Caki2 (cell line): ENCODE measurements at regions not wholly inside any gene's neighbourhood (a gene's known extent, or its start where the extent isn't known, plus 50 kb on each side); places are given as distances from the start of the nearest gene placed in this dataset.
A peak's percentile ranks its signal among the peaks of the same experiment; 100 is the strongest.

Source experiments
- DNase-seq: peaks from one replicate; pipeline ENCODE4 v3.0.0-alpha.2; 2015; ENCODE audit warnings: low read depth
- in situ Hi-C: cut with HindIII; loops from 2 replicates; pipeline ENCODE4 v1.10.0; 2016; ENCODE audit warnings: low sequenced_read_pairs, low pct_unique_long_range_greater_than_20kb, mixed read lengths

- no peak for DNase-seq
- in situ Hi-C loops: no loop called here
These were observed 649.3 kb downstream of the STPG2 start for GRCh38 chr4:97493815-97494518.

DNA sequence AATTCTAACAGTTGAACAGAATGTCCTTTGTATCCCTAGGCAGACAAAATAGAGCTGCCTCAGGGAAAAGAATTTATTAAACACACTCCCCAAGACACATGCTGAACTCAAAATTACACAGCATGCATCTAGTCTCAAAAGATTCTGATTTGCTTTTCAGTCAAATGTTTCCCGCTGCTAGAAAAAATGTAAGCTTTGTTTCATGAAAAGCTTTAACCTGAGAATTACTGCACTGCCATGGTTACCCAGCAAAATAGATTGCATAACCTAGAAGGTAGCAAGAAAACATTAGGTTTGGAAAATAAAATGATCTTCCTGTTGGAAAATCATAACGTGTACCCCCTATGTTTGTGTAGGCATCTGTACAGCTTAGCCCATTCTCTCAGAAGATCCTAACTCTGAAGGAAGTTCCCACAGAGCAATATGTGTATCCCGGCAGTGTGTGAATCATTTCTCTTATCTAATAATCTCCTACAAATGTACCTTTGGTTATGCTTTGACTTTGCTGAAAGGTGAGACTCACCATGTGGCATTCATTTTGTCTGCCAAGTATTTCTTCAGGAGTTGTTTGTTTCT, 646.9 kb downstream of the STPG2 start:
- in situ Hi-C loops: no loop called here
- DNase-seq: peak; percentile 42

DNA sequence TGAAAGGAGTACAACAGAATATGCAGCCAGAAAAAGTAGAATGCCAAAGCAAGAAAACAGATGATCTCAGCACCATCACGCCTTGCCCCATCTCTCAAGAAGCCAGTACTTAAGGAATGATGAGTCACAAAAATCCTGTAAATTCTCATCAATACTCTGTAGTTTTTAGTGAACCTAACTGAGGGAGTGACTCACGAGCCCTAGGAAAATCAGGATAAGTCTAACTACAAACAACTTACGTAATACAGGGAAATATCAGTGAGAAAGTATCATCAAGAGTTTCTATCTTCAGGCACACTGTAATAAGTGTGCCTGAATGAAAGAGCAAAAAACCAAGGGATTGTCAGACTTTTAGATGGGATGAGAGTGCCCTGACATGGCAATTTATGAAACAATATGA, 644.4 kb downstream of the STPG2 start:
- DNase-seq: peak; percentile 61
- in situ Hi-C loops: no loop called here

DNA sequence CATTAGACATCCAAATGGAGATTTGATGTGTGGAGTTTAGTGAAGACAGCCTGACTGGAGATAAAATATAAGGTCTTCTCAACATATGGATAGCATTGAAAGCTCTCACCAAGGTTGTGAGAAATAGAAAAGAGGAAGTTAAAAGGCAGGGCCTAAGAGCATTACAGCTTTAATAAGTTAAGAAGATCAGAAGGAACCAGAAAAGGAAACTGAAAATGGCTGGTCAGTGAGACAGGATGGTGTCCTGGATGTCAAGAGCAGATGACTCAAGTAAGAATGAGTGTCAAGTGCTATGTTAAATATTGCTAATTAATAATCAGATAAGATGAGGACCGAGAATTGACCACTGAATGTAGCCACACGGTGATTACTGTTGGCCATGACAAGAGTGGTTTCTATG, 642.9 kb downstream of the STPG2 start:
- no peak for DNase-seq
- in situ Hi-C loops: no loop called here

GRCh38 chr4:97504713-97505112, 638.6 kb downstream of the STPG2 start:
- no peak for DNase-seq
- in situ Hi-C loops: no loop called here

- DNase-seq: peak; percentile 8
- in situ Hi-C loops: no loop called here
These were observed 635.6 kb downstream of the STPG2 start for GRCh38 chr4:97507587-97508245.
